Liver (tissue), 8 donors: ENCODE measurements at regions not wholly inside any gene's neighbourhood (a gene's known extent, or its start where the extent isn't known, plus 50 kb on each side); places are given as distances from the start of the nearest gene placed in this dataset.

Experiments
- DNase-seq: peaks from one replicate; pipeline ENCODE4 v3.0.0-alpha.2; 2017; ENCODE audit warnings: low spot score
- H3K27ac ChIP-seq, 2 donors: one replicate each; pipeline ENCODE4 v1.7.0; 2013; ENCODE audit warnings: inconsistent platforms in 2 of 2, low read length in 2 of 2, control low read depth in 1 of 2, low read depth in 1 of 2, mild to moderate bottlenecking in 1 of 2
- H3K27me3 ChIP-seq, 4 donors: one replicate each; pipeline versions ENCODE4 v1.6.1 to v1.7.0; 2013; ENCODE audit warnings: low read length in 3 of 4, inconsistent platforms in 1 of 4, mild to moderate bottlenecking in 1 of 4, moderate library complexity in 1 of 4; ENCODE audit not compliant: control insufficient read depth in 4 of 4, insufficient read depth in 4 of 4
- H3K36me3 ChIP-seq, 4 donors: one replicate each; pipeline versions ENCODE4 v1.6.1 to v1.7.0; 2013; ENCODE audit warnings: low read length in 3 of 4, mild to moderate bottlenecking in 3 of 4, low read depth in 1 of 4, moderate library complexity in 1 of 4; ENCODE audit not compliant: control insufficient read depth in 4 of 4, insufficient read depth in 3 of 4
- H3K4me1 ChIP-seq, 4 donors: one replicate each; pipeline versions ENCODE4 v1.6.1 to v1.7.0; 2013; ENCODE audit warnings: low read length in 3 of 4, mild to moderate bottlenecking in 3 of 4, moderate library complexity in 1 of 4; ENCODE audit not compliant: control insufficient read depth in 4 of 4, insufficient read depth in 4 of 4
- H3K4me3 ChIP-seq, 3 donors: one replicate each; pipeline versions ENCODE4 v1.6.1 to v1.7.0; 2013; ENCODE audit warnings: low read length in 3 of 3, control low read depth in 1 of 3, low read depth in 1 of 3, mild to moderate bottlenecking in 1 of 3
- H3K9ac ChIP-seq, 2 donors: one replicate each; pipeline ENCODE4 v1.7.0; 2013; ENCODE audit warnings: low read length in 2 of 2, mild to moderate bottlenecking in 2 of 2, moderate library complexity in 2 of 2, control low read depth in 1 of 2, low read depth in 1 of 2
- H3K9me3 ChIP-seq, 4 donors: one replicate each; pipeline versions ENCODE4 v1.6.1 to v1.7.0; 2013; ENCODE audit warnings: low read length in 3 of 4; ENCODE audit not compliant: control insufficient read depth in 4 of 4
- EGR1 ChIP-seq, 2 donors: IDR thresholded peaks; 2 replicates each; pipeline ENCODE4 v1.6.1; 2016 to 2018; ENCODE audit warnings: antibody characterized with exemption in 2 of 2, low read depth in 2 of 2
- FOXA1 ChIP-seq: IDR thresholded peaks from 2 replicates; pipeline ENCODE4 v1.6.1; 2016; ENCODE audit warnings: antibody characterized with exemption
- FOXA2 ChIP-seq: IDR thresholded peaks from 2 replicates; pipeline ENCODE4 v1.6.1; 2016; ENCODE audit warnings: antibody characterized with exemption
- HNF4A ChIP-seq, 2 donors: conservative IDR thresholded peaks; 2 replicates each; pipeline ENCODE4 v1.6.1; 2016; ENCODE audit warnings: antibody characterized with exemption in 2 of 2, mild to moderate bottlenecking in 2 of 2
- HNF4G ChIP-seq: IDR thresholded peaks from 2 replicates; pipeline ENCODE4 v1.6.1; 2016; ENCODE audit warnings: antibody characterized with exemption
- JUND ChIP-seq, 2 donors: IDR thresholded peaks; 2 replicates each; pipeline ENCODE4 v1.6.1; 2016; ENCODE audit warnings: antibody characterized with exemption in 2 of 2
- NR2F2 ChIP-seq: IDR thresholded peaks from 2 replicates; pipeline ENCODE4 v1.6.1; 2016; ENCODE audit warnings: antibody characterized with exemption
- TAF1 ChIP-seq: conservative IDR thresholded peaks from 2 replicates; pipeline ENCODE4 v1.6.1; 2016; ENCODE audit warnings: antibody characterized with exemption, mild to moderate bottlenecking
- YY1 ChIP-seq: IDR thresholded peaks from 2 replicates; pipeline ENCODE4 v1.6.1; 2016; ENCODE audit warnings: antibody characterized with exemption, mild to moderate bottlenecking
- WGBS: extraction: QIAGEN DNeasy Blood & Tissue Kit; methylation state at CpG from one replicate; pipeline ENCODE4 v1.1.7; 2013; 5-methylcytosine and 5-hydroxymethylcytosine counted together
- TF ChIP-seq, protein P1 (sequence below): fragments of 150-350 bp; IDR thresholded peaks from 2 replicates; pipeline ENCODE4 v1.5.1; 2017; ENCODE audit warnings: improper control_type of control experiment, low read depth, low read length; ENCODE audit not compliant: missing input control
- TF ChIP-seq, protein P2 (sequence below): IDR thresholded peaks from 2 replicates; pipeline ENCODE4 v1.6.1; 2016; ENCODE audit warnings: antibody characterized with exemption
- TF ChIP-seq, protein P3 (sequence below): IDR thresholded peaks from 2 replicates; pipeline ENCODE4 v1.6.1; 2016; ENCODE audit warnings: antibody characterized with exemption
- TF ChIP-seq, protein P4 (sequence below): IDR thresholded peaks from 2 replicates; pipeline ENCODE4 v1.6.1; 2016; ENCODE audit warnings: antibody characterized with exemption, mild to moderate bottlenecking
- donor health status: healthy.
- donor health status: healthy.
- donor health status: healthy.
- donor health status: healthy.
- donor health status: healthy.

DNA sequence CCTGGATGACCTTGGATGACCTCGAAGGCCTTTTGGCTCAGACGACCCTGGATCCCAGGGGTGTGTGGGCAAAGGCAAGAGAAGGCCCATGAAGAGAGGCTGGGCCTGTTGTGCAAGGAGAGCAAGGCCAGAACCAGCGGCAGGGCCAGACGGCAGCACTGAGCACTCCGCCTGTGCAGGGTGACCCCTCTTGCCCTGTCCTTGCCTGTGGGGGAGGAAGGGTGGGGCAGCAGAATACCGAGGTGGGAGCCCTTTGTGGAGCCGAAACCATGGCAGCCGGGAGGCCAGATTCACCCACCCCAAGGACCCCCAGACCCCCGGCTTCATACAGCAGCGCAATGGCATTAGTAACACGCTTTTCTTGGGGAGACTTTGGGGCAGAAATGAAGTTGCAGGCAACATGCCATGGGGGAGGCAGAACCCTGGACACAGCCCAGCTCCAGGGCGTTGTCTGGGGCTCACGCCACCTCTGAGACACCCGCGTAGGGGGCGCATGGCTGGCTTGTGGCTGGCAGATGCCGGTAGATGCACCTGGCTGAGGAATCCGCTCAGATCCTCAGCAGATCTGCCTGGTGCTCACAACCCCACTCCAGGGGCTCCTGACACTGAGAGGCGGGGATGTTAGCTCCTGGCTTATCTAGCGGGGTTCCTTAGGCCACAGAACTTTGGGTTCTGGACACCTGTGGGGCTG, 114.5 kb downstream of the FAM53A start (continued):
- TF ChIP-seq, protein P1, sequence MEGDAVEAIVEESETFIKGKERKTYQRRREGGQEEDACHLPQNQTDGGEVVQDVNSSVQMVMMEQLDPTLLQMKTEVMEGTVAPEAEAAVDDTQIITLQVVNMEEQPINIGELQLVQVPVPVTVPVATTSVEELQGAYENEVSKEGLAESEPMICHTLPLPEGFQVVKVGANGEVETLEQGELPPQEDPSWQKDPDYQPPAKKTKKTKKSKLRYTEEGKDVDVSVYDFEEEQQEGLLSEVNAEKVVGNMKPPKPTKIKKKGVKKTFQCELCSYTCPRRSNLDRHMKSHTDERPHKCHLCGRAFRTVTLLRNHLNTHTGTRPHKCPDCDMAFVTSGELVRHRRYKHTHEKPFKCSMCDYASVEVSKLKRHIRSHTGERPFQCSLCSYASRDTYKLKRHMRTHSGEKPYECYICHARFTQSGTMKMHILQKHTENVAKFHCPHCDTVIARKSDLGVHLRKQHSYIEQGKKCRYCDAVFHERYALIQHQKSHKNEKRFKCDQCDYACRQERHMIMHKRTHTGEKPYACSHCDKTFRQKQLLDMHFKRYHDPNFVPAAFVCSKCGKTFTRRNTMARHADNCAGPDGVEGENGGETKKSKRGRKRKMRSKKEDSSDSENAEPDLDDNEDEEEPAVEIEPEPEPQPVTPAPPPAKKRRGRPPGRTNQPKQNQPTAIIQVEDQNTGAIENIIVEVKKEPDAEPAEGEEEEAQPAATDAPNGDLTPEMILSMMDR = no peak
- no peak for TF ChIP-seq YY1
- no peak for TF ChIP-seq FOXA1

DNA sequence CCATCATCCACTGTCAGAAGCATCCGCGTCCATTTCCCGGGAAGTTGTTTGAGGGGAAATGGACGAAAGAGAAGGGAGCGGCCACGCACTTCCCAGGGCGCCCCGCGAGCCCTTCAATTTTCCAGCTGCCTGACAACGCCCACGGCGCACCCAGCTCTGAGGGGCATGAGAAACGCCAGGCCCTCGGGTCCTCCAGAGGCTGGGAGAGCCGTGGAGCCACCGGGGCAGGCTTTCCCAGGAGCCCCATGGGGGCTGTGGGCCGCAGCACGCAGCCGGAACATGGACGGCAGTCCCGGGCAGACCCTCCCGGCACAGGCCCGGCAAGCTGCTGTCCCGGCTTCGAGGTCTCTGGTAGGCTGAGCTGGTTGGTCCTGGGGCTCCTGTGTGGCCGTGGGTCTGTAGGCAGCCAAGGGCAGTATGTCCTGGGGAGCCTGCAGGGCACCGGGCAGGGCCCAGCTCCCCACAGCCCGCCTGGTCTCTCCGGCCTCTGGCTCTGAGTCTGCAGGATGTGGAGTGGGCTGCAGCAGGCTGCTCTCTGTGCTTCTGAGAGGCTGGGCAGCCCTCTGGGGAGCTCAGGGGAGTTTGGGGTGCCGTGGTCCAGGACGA, 115.2 kb downstream of the FAM53A start:
- Histone ChIP-seq H3K4me1 (no peaks in the 10 kb centered on the region), H3K27me3 (peaks cover 0 to 4% (median 0%) of the 10 kb centered on the region in 4 donors), H3K9ac (no peak overlapping the region), H3K27ac (no peak overlapping the region), H3K9me3 (no peaks in the 10 kb centered on the region), H3K36me3 (no peaks in the 10 kb centered on the region), H3K4me3 (no peak overlapping the region)
- no peak for DNase-seq
- TF ChIP-seq JUND (IDR thresholded peaks at IDR 0.05) = no peak
- WGBS = 76% methylated on average over 31 of the region's 31 CpGs

DNA sequence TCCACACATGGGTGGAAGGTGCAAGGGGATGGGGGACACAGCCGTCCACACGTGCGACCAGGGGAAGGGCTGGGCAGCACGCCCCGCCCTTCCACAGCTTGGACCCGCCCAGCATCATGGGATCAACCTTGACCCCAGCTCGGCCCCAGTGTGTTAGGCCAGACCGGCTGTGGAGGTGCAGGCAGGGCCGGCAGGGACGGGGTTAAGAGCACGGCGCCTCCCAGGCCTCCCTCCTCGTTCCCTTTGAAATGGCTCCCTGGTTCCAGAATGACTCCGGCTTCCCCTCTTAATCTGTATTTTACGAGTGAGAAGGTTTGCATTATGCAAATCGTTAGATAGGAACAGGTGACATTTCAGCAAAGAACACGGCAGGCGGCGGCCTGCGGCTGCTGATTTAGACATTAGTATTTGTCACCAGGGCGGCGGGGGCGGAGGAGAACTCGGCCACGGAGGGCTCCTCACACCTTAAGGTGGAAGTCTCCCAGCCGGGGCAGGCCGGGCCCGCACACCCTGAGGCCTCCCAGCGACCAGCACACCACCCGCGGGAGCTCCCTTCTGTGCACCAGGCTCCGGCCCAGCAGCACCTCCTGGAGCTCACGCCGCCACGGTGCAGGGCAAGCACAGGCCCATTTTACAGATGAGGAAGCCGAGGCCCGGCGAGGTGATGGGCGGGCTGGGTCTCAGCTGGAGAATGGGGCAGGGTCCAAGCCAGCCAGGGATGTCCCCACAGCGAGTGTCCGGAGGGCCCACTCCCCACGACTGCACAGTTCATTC, 116.1 kb downstream of the FAM53A start:
- 54% methylated on average over 42 of the region's 42 CpGs for WGBS

DNA sequence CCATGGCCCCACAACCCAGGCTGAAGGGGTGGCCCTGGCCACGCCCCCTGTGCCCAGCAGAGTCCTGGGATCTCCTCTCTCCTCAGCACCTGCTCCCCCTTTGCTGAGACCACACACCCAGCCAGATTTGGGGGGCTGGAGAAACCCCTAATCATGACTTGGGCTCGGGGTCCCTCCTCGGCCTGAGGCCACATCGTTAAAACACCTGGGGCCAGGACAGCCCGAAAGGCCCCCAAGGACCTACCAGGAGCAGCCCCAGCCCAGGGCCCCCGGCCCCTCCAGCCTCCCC, 116.7 kb downstream of the FAM53A start:
- no peaks in the 10 kb centered on the region for H3K36me3 ChIP-seq
- no peak overlapping the region for H3K27ac ChIP-seq
- TF ChIP-seq, protein P2, sequence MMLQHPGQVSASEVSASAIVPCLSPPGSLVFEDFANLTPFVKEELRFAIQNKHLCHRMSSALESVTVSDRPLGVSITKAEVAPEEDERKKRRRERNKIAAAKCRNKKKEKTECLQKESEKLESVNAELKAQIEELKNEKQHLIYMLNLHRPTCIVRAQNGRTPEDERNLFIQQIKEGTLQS = no peak
- no peak for TF ChIP-seq FOXA2
- TF ChIP-seq, protein P3, sequence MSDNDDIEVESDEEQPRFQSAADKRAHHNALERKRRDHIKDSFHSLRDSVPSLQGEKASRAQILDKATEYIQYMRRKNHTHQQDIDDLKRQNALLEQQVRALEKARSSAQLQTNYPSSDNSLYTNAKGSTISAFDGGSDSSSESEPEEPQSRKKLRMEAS = no peak
- TF ChIP-seq HNF4G = no peak
- TF ChIP-seq HNF4A (conservative IDR thresholded peaks at IDR 0.05) = no peak
- TF ChIP-seq NR2F2 = no peak
- TF ChIP-seq, protein P4, sequence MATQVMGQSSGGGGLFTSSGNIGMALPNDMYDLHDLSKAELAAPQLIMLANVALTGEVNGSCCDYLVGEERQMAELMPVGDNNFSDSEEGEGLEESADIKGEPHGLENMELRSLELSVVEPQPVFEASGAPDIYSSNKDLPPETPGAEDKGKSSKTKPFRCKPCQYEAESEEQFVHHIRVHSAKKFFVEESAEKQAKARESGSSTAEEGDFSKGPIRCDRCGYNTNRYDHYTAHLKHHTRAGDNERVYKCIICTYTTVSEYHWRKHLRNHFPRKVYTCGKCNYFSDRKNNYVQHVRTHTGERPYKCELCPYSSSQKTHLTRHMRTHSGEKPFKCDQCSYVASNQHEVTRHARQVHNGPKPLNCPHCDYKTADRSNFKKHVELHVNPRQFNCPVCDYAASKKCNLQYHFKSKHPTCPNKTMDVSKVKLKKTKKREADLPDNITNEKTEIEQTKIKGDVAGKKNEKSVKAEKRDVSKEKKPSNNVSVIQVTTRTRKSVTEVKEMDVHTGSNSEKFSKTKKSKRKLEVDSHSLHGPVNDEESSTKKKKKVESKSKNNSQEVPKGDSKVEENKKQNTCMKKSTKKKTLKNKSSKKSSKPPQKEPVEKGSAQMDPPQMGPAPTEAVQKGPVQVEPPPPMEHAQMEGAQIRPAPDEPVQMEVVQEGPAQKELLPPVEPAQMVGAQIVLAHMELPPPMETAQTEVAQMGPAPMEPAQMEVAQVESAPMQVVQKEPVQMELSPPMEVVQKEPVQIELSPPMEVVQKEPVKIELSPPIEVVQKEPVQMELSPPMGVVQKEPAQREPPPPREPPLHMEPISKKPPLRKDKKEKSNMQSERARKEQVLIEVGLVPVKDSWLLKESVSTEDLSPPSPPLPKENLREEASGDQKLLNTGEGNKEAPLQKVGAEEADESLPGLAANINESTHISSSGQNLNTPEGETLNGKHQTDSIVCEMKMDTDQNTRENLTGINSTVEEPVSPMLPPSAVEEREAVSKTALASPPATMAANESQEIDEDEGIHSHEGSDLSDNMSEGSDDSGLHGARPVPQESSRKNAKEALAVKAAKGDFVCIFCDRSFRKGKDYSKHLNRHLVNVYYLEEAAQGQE = no peak
- TF ChIP-seq EGR1 (IDR thresholded peaks at IDR 0.05; ENCODE audit: low read depth in 2 of 2) = no peak
- TF ChIP-seq TAF1 = no peak
- TF ChIP-seq FOXA1 = no peak
- peaks cover 0 to 4% (median 0%) of the 10 kb centered on the region in 4 donors for H3K27me3 ChIP-seq
- no peak overlapping the region for H3K4me3 ChIP-seq
- WGBS = 73% methylated on average over 6 of the region's 6 CpGs
- DNase-seq = no peak
- no peak overlapping the region for H3K9ac ChIP-seq
- H3K9me3 ChIP-seq = no peaks in the 10 kb centered on the region
- no peaks in the 10 kb centered on the region for H3K4me1 ChIP-seq

More for the DNA sequence above, 116.1 kb downstream of the FAM53A start:
- H3K4me1 ChIP-seq = no peaks in the 10 kb centered on the region
- no peaks in the 10 kb centered on the region for H3K9me3 ChIP-seq
- no peak for DNase-seq
- no peaks in the 10 kb centered on the region for H3K36me3 ChIP-seq
- no peak for TF ChIP-seq FOXA2
- peaks cover 0 to 4% (median 0%) of the 10 kb centered on the region in 4 donors for H3K27me3 ChIP-seq
- no peak overlapping the region for H3K4me3 ChIP-seq
- no peak overlapping the region for H3K27ac ChIP-seq
- H3K9ac ChIP-seq = no peak overlapping the region
